ENCODE measurements at regions not wholly inside any gene's neighbourhood (a gene's known extent, or its start where the extent isn't known, plus 50 kb on each side); places are given as distances from the start of the nearest gene placed in this dataset.

DNA sequence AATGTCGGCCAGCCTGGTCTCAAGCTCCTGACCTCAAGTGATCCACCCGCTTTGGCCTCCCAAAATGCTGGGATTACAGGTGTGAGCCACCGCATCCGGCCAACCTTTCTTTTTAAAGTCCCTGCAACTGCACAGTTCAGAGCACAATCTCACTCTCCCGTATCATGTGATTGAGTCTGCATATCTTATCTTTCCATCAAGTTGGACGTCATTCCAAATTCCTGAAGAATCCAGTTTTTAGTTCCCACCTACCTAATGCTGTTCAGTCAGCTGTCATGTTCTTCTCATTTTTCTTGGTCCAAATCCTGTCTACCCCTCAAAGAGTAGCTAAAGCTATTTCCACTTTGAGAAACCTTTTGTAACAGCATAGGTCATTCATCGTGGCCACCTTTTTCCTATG lies 110.8 kb upstream of the FBXO11 start:
- Histone ChIP-seq H3K27me3 (no peaks in the 10 kb centered on the region), H3K4me1 (no peaks in the 10 kb centered on the region), H3K4me3 (no peak overlapping the region), H3K27ac (no peak overlapping the region), H3K36me3 (no peaks in the 10 kb centered on the region), H3K9me3 (peaks cover 0 to 5% (median 2%) of the 10 kb centered on the region in 4 donors)
- DNase-seq, result no peak
- ATAC-seq (ENCODE audit: low FRiP score in 2 of 2), result no peak
- WGBS, 2 donors, result 90 to 91% methylated on average over 7 of the region's 7 CpGs
- TF ChIP-seq, protein P1, sequence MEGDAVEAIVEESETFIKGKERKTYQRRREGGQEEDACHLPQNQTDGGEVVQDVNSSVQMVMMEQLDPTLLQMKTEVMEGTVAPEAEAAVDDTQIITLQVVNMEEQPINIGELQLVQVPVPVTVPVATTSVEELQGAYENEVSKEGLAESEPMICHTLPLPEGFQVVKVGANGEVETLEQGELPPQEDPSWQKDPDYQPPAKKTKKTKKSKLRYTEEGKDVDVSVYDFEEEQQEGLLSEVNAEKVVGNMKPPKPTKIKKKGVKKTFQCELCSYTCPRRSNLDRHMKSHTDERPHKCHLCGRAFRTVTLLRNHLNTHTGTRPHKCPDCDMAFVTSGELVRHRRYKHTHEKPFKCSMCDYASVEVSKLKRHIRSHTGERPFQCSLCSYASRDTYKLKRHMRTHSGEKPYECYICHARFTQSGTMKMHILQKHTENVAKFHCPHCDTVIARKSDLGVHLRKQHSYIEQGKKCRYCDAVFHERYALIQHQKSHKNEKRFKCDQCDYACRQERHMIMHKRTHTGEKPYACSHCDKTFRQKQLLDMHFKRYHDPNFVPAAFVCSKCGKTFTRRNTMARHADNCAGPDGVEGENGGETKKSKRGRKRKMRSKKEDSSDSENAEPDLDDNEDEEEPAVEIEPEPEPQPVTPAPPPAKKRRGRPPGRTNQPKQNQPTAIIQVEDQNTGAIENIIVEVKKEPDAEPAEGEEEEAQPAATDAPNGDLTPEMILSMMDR (IDR thresholded peaks at IDR 0.05), result no peak
- TF ChIP-seq POLR2AphosphoS5 (IDR thresholded peaks at IDR 0.05) (no peak), POLR2A (IDR thresholded peaks at IDR 0.05) (no peak), EP300 (IDR thresholded peaks at IDR 0.05) (no peak)

DNA sequence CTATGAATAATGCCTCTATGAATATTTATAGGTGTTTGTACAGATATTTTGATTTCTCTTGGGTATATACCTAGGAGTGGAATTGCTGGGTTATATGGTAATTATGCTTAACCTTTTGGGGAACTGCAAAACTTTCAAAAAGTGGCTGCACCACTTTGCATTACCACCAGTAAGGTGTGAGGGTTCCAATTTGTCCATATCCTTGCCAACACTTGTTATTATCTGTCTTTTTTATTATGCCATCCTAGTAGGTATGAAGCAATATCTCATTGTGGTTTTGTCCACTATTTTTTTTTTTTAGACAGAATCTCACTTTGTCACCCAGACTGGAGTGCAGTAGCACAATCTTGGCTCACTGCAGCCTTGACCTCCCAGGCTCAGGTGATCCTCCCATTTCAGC lies 112.2 kb upstream of the FBXO11 start:
- no peaks in the 10 kb centered on the region for H3K36me3 ChIP-seq
- no peak overlapping the region for H3K27ac ChIP-seq
- no peak overlapping the region for H3K4me3 ChIP-seq
- peaks cover 0 to 5% (median 2%) of the 10 kb centered on the region in 4 donors for H3K9me3 ChIP-seq
- ATAC-seq (ENCODE audit: low FRiP score in 2 of 2) (no peak), DNase-seq (no peak)
- H3K4me1 ChIP-seq, result no peaks in the 10 kb centered on the region
- TF ChIP-seq EP300 (IDR thresholded peaks at IDR 0.05), result no peak
- TF ChIP-seq POLR2A (IDR thresholded peaks at IDR 0.05), result no peak
- no peak for TF ChIP-seq POLR2AphosphoS5 (IDR thresholded peaks at IDR 0.05)
- TF ChIP-seq, protein P1 (IDR thresholded peaks at IDR 0.05), result no peak
- H3K27me3 ChIP-seq, result no peaks in the 10 kb centered on the region

DNA sequence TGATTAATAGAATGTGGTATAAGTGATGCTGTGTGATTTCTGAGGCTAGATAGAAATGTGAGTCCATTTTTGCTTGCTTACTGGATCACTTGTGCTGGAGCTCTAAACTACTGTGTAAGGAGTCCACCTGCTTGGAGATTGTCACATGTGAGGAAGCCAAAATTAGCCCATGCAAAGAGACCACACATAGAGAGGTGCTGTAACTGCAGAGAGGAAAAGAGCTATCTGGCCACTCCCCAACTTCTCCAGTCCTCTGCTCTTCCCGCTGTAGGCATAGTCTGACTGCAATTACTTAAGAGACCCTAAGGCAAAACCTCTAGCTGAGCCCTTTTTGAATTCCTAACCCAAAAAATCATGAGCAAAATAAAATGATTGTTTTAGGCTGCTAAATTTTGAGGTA lies 120.6 kb upstream of the FBXO11 start:
- 68 to 84% methylated on average over 1 of the region's 1 CpG for WGBS, 2 donors
- no peaks in the 10 kb centered on the region for H3K36me3 ChIP-seq

DNA sequence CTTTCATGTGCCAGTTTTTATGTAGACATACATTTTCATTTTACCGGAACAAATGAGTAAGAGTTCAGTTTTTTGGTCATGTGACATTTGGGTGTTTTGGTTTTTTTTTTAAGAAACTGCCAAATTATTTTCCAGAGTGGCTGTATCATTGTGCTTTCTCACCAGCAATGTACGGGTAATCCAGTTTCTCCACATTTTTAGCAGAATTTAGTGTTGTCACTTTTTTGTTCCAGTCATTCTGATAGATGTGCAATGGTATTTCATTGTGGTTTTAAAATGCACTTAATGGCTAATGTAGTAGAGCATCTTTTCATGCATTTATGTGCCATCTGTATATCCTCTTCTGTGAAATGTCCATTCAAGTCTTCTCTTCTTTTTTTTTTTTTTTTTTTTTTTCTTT lies 126.5 kb upstream of the FBXO11 start:
- ATAC-seq (ENCODE audit: low FRiP score in 2 of 2) (no peak), DNase-seq (no peak)
- 87 to 95% methylated on average over 2 of the region's 2 CpGs for WGBS, 2 donors
- TF ChIP-seq, protein P1 (IDR thresholded peaks at IDR 0.05), result no peak
- TF ChIP-seq POLR2A (IDR thresholded peaks at IDR 0.05) (no peak), EP300 (IDR thresholded peaks at IDR 0.05) (no peak), POLR2AphosphoS5 (IDR thresholded peaks at IDR 0.05) (no peak)
- H3K27ac ChIP-seq, result no peak overlapping the region
- H3K9me3 ChIP-seq, result peaks cover 0 to 4% (median 4%) of the 10 kb centered on the region in 4 donors
- no peaks in the 10 kb centered on the region for H3K4me1 ChIP-seq
- H3K4me3 ChIP-seq, result no peak overlapping the region
- no peaks in the 10 kb centered on the region for H3K36me3 ChIP-seq
- no peaks in the 10 kb centered on the region for H3K27me3 ChIP-seq

More for the DNA sequence above, 120.6 kb upstream of the FBXO11 start:
- Histone ChIP-seq H3K4me1 (no peaks in the 10 kb centered on the region), H3K9me3 (no peaks in the 10 kb centered on the region), H3K27ac (no peak overlapping the region), H3K4me3 (no peak overlapping the region), H3K27me3 (no peaks in the 10 kb centered on the region)
- DNase-seq (no peak), ATAC-seq (ENCODE audit: low FRiP score in 2 of 2) (no peak)
- TF ChIP-seq, protein P1 (IDR thresholded peaks at IDR 0.05), result no peak
- no peak for TF ChIP-seq POLR2AphosphoS5 (IDR thresholded peaks at IDR 0.05)
- TF ChIP-seq EP300 (IDR thresholded peaks at IDR 0.05), result no peak

DNA sequence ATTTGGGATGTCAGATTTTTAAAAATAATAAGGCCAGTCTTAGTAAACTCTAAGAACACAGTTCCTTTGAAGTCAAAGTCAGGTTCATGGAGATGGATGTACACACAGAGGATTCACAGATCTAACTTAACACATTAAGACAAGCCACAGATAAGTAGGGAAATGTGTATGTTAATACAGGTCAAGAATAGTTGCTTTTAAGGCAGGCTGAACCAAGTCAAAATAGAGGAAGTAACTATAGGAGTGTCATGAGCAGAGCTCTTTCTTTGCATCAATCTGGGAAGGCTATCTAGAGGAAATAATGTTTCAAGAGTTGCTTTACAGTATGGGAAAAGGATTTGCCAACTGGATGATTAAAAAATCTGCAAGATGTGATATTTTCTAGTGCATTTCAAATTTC lies 128.0 kb upstream of the FBXO11 start:
- Histone ChIP-seq H3K4me3 (no peak overlapping the region), H3K27ac (no peak overlapping the region), H3K4me1 (no peaks in the 10 kb centered on the region), H3K27me3 (no peaks in the 10 kb centered on the region), H3K36me3 (no peaks in the 10 kb centered on the region), H3K9me3 (peaks cover 0 to 4% (median 4%) of the 10 kb centered on the region in 4 donors)
- no peak for TF ChIP-seq POLR2AphosphoS5 (IDR thresholded peaks at IDR 0.05)
- TF ChIP-seq POLR2A (IDR thresholded peaks at IDR 0.05), result no peak
- TF ChIP-seq, protein P1 (IDR thresholded peaks at IDR 0.05), result no peak
- no peak for TF ChIP-seq EP300 (IDR thresholded peaks at IDR 0.05)
- ATAC-seq (ENCODE audit: low FRiP score in 2 of 2) (no peak), DNase-seq (no peak)
